CMK (cell line): ENCODE measurements at regions not wholly inside any gene's neighbourhood (a gene's known extent, or its start where the extent isn't known, plus 50 kb on each side); places are given as distances from the start of the nearest gene placed in this dataset.

Experiments used
- DNase-seq: peaks from one replicate; pipeline ENCODE4 v3.0.0-alpha.2; 2010; ENCODE audit warnings: low read depth

DNA sequence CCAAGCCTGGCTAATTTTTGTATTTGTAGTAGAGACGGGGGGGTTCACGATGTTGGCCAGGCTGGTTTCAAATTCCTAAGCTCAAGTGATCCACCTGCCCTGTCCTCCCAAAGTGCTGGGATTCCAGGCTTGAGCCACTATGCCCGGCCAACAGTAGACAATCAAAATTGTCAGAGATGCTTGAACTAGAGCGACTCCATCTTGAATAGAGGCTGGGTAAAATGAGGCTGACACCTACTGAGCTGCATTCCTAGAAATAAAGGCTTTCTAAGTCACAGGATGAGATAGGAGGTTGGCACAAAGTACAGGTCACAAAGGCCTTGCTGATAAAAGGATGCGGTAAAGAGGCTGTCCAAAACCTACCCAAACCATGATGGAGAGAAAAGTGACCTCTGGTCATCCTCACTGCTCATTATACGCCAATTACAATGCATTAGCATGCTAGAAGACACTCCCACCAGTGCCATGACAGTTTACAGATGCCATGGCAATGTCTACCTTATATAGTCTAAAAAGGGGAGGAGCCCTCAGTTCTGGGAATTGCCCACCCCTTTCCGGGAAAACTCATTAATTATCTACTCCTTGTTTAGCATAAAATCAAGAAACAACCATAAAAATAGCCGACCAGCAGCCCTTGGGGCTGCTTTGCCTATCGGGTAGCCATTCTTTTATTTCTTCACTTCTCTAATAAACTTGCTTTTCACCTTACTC is 134.5 kb downstream of the BAMBI start:
- no peak for DNase-seq

GRCh38 chr10:28812384-28813372 is 135.4 kb downstream of the BAMBI start:
- no peak for DNase-seq

DNA sequence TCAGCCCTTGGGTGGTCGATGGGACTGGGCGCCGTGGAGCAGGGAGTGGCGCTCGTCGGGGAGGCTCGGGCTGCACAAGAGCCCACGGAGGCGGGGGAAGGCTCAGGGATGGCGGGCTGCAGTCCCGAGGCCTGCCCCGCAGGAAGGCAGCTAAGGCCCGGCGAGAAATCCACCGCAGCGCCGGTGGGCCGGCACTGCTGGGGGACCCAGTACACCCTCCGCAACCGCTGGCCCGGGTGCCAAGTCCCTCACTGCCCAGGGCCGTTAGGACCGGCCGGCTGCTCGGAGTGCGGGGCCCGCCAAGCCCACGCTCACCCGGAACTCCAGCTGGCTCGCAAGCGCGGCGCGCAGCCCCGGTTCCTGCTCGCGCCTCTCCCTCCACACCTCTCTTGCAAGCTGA is 138.4 kb downstream of the BAMBI start:
- no peak for DNase-seq

DNA sequence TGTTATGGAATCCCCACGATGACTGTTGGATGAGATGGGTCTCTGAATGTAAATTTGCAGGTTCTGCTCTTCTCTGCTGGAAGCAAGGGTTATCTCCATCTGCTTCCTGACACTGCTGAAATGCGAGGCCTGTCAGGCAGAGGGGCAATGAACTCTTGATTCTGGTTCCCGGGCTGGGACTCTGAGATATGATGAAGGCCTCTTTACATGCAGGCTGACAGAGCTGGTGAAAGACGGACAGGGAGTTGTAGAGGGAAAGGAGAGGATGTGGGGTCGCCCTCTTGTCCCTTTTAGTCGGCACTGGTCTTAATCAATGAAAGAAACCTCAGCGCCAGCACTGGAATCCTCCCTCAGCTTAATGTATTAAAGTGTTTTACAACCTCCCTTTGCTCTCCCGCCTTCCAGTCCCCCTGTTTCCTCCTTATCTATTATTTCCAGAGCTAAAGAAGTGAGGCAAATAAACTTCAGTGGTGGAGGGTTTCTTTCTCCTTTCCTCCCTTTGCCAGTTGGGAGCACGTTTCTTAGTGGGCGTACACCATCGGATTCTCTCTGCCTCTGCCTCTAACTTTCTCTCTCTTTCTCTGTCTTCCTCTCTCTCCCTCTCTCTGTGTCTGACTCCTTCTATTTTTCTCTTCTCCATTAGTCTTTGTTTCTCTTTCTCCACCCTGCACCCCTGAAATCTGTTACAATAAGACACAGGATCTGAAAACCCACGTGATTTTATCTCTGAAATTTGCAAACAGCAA is 145.6 kb downstream of the BAMBI start:
- no peak for DNase-seq

- DNase-seq, result no peak
These were observed 146.3 kb downstream of the BAMBI start for GRCh38 chr10:28823501-28824075.

GRCh38 chr10:28833313-28833712 is 156.0 kb downstream of the BAMBI start:
- DNase-seq, result no peak

DNA sequence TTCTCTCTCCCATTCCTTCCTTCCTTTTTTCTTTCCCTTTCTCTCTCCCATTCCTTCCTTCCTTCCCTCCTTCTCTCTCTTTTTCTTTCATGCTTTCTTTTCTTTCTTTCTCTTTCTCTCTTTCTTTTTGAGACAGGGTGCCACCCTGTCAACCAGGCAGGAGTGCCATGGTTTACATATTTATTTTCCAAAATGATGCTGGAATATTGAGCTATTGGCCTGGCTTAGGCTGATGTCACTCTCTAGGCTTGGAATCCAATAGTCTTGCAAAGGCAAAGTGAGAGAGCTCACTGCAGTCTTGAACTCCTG is 159.1 kb downstream of the BAMBI start:
- DNase-seq, result no peak

- DNase-seq, result no peak
These were observed 160.5 kb downstream of the BAMBI start for GRCh38 chr10:28837613-28838390.

GRCh38 chr10:28838908-28839307 is 161.6 kb downstream of the BAMBI start:
- DNase-seq, result no peak

- DNase-seq, result no peak
These were observed 162.3 kb downstream of the BAMBI start for GRCh38 chr10:28839600-28840007.

DNA sequence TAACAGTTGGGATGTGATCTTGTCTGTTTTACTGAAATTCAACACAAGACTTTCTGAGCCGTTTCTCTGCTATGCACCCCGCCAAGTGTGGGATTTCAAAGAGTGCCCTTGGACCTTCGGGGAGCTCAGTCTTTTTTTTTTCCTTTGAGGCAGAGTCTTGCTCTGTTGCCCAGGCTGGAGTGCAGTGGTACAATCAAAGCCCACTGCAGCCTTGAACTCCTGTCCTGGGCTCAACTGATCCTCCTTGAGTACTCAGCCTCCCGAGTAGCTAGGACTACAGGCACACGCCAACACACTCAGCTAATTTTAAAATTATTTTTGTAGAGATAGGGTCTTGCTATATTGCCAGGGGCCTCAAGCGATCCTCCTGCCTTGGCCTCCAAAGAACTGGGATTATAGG is 162.9 kb downstream of the BAMBI start:
- no peak for DNase-seq

DNA sequence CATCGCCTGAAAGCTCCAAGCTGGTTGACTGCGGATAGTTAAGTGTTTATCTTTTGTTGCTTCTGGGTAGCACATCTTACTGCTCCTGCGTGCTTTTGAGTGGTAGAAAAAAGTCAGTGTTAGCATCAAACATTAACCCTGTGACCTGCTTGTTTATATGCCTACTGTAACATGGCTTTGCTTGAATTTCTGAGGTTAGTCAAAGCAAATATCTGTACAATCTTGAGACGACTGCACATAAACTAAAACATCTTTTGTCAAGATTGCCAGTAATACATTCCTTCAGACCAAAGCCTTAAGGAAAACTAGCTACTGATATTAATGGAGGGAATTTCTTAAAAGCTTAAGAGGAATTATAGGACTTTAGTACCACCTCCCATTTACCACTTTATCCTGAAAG is 163.7 kb downstream of the BAMBI start:
- no peak for DNase-seq

- no peak for DNase-seq
These were observed 164.3 kb downstream of the BAMBI start for GRCh38 chr10:28841625-28842024.

DNA sequence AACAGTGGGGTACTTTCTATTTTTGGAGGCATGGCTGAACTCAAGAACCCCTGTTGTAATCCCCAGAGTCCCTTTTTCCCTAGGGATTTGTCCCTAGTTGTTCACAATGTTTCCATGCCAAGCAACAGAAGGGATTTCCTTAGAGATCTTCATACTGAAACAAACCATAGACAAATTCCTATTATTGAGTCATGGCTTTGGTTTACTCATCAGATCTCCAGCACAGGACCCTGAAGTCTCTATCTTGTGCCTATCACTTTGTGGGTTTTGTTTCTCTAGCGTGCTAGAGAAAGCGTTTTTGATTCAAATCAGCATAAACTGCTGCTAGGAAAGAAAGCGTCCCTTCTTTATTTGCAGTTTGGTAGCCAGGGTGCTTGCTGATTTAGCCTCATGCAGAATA is 165.0 kb downstream of the BAMBI start:
- no peak for DNase-seq

- DNase-seq, result no peak
These were observed 167.8 kb downstream of the BAMBI start for GRCh38 chr10:28845009-28845682.

- no peak for DNase-seq
These were observed 172.0 kb downstream of the BAMBI start for GRCh38 chr10:28849309-28849708.

DNA sequence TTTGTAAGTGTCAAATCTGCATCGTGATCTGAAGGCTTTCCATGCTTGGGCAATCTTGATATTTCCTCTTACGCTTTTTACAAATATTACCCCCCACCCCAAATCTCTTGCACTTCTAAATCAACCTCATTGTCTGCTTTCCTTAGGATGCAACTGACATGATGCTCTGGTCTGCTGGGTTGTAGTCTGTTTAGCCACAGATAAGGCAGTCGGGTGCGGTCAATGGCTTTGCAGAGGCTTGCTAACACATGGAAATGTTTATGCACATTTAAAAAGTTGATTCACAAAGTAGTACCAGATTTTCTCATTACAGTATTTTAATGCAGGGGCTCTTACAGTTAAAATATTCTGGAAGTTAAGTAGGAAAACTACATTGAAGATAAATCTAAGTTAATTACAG is 172.5 kb downstream of the BAMBI start:
- peak; percentile 40 for DNase-seq

- no peak for DNase-seq
These were observed 173.5 kb downstream of the BAMBI start for GRCh38 chr10:28850784-28851183.

DNA sequence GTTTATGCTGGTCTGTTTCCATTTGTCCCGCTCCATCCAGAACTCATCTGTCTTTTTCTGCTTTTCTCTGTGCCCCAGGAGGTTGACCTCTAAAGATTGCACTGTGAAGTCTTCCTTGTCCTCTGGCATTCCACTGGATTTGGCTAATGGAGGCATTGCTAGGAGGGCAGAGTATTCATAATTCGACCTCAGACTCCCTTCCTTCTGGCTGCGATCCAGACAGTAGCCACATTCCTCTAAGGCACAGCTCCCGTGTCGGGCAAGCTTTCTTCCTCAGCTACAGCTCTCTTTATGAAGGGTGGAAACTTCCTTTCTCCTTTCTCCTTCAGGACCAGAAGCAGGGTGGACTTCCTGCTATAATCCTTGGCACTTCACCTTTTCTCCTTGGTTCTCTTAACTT is 175.9 kb downstream of the BAMBI start:
- DNase-seq, result no peak

DNA sequence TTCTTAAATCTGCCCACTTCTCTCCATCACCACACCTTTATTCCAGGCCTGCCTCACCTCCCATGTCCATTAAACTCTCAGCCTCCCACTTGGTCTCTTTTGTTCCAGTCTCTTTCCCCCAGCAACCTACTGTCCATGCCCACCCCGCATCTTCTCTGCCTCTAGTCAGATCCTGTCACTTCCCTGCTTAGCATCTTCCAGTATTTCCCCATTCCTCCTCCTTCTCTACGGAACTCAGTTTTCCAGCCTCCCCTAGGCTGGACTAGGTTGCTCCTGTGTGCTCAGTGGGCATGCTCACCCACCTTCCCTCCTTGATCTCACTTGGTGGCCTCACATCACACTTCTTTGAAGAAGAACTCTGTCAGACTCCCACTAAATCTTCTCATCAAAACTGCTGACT is 179.8 kb downstream of the BAMBI start:
- no peak for DNase-seq

DNA sequence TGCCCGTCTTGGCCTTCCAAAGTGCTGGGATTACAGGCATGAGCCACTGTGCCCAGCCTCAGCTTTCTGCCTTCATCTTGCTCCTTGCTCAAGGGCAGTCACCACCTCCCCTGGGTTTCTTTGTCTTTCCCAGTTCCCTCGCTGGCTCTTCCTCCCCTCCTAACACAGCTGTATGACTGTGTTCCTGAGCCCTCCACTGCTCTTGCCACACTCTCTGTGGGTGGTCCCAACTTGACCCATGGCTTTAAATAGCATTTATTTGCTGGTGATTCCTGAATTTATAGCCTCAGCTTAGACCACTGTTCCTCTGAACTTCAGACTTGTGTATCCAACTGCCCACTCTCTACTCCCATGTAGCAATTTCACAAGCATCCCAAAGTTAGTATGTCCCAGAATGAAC is 181.3 kb downstream of the BAMBI start:
- no peak for DNase-seq
